ENCODE measurements at regions not wholly inside any gene's neighbourhood (a gene's known extent, or its start where the extent isn't known, plus 50 kb on each side); places are given as distances from the start of the nearest gene placed in this dataset.
"Not testable (repeated sequence)": the region's sequence is repeated elsewhere in the genome, so short reads cannot be mapped to it uniquely, and the experiment has no call there.

GRCh38 chr15:26119322-26119721 is 256.2 kb upstream of the ATP10A start:
- Histone ChIP-seq H3K27ac (no peak overlapping the region), H3K79me2 (ENCODE audit: insufficient read depth, low read depth) (no peaks in the 10 kb centered on the region), H3K9ac (no peak overlapping the region), H3K36me3 (ENCODE audit: insufficient read depth) (no peaks in the 10 kb centered on the region), H2AFZ (ENCODE audit: low read depth) (no peak overlapping the region), H3K4me2 (no peak overlapping the region), H3K27me3 (ENCODE audit: insufficient read depth, low read depth) (no peaks in the 10 kb centered on the region), H4K20me1 (ENCODE audit: insufficient read depth) (no peaks in the 10 kb centered on the region), H3K4me3 (IDR thresholded peaks at IDR 0.05; ENCODE audit: insufficient read depth, low read depth, low read length) (no peak overlapping the region), H3K4me1 (ENCODE audit: low read depth, poor library complexity, severe bottlenecking) (no peaks in the 10 kb centered on the region)
- no peak for TF ChIP-seq CTCF (conservative IDR thresholded peaks at IDR 0.05; ENCODE audit: low read depth, low read length)

GRCh38 chr15:26115229-26115943 is 252.3 kb upstream of the ATP10A start:
- Histone ChIP-seq H3K4me3 (IDR thresholded peaks at IDR 0.05; ENCODE audit: insufficient read depth, low read depth, low read length) (no peak overlapping the region), H3K27ac (no peak overlapping the region), H3K4me1 (ENCODE audit: low read depth, poor library complexity, severe bottlenecking) (no peaks in the 10 kb centered on the region), H3K79me2 (ENCODE audit: insufficient read depth, low read depth) (no peaks in the 10 kb centered on the region), H3K9ac (no peak overlapping the region), H3K36me3 (ENCODE audit: insufficient read depth) (no peaks in the 10 kb centered on the region), H4K20me1 (ENCODE audit: insufficient read depth) (no peaks in the 10 kb centered on the region), H3K27me3 (ENCODE audit: insufficient read depth, low read depth) (no peaks in the 10 kb centered on the region), H2AFZ (ENCODE audit: low read depth) (no peak overlapping the region), H3K4me2 (no peak overlapping the region)
- no peak for TF ChIP-seq CTCF (conservative IDR thresholded peaks at IDR 0.05; ENCODE audit: low read depth, low read length)

GRCh38 chr15:26114128-26114527 is 251.0 kb upstream of the ATP10A start:
- not testable (repeated sequence) for H3K36me3 ChIP-seq (ENCODE audit: insufficient read depth); H3K27ac ChIP-seq; H3K27me3 ChIP-seq (ENCODE audit: insufficient read depth, low read depth); H3K4me1 ChIP-seq (ENCODE audit: low read depth, poor library complexity, severe bottlenecking); H3K79me2 ChIP-seq (ENCODE audit: insufficient read depth, low read depth); H3K4me2 ChIP-seq; H4K20me1 ChIP-seq (ENCODE audit: insufficient read depth); H3K9ac ChIP-seq; H2AFZ ChIP-seq (ENCODE audit: low read depth); H3K4me3 ChIP-seq (IDR thresholded peaks at IDR 0.05; ENCODE audit: insufficient read depth, low read depth, low read length)

GRCh38 chr15:26113296-26113695 is 250.2 kb upstream of the ATP10A start:
- Histone ChIP-seq H3K27ac (no peak overlapping the region), H3K4me1 (ENCODE audit: low read depth, poor library complexity, severe bottlenecking) (no peaks in the 10 kb centered on the region), H3K9ac (no peak overlapping the region), H3K4me3 (IDR thresholded peaks at IDR 0.05; ENCODE audit: insufficient read depth, low read depth, low read length) (no peak overlapping the region), H4K20me1 (ENCODE audit: insufficient read depth) (no peaks in the 10 kb centered on the region), H3K4me2 (no peak overlapping the region), H3K27me3 (ENCODE audit: insufficient read depth, low read depth) (no peaks in the 10 kb centered on the region), H2AFZ (ENCODE audit: low read depth) (no peak overlapping the region), H3K36me3 (ENCODE audit: insufficient read depth) (no peaks in the 10 kb centered on the region), H3K79me2 (ENCODE audit: insufficient read depth, low read depth) (no peaks in the 10 kb centered on the region)
- TF ChIP-seq CTCF (conservative IDR thresholded peaks at IDR 0.05; ENCODE audit: low read depth, low read length), result no peak

GRCh38 chr15:26109203-26109602 is 246.1 kb upstream of the ATP10A start:
- H3K4me3 ChIP-seq (IDR thresholded peaks at IDR 0.05; ENCODE audit: insufficient read depth, low read depth, low read length), result no peak overlapping the region
- H3K9ac ChIP-seq, result no peak overlapping the region
- H3K27ac ChIP-seq, result no peak overlapping the region
- H3K27me3 ChIP-seq (ENCODE audit: insufficient read depth, low read depth), result no peaks in the 10 kb centered on the region
- TF ChIP-seq CTCF (conservative IDR thresholded peaks at IDR 0.05; ENCODE audit: low read depth, low read length), result no peak
- no peaks in the 10 kb centered on the region for H3K36me3 ChIP-seq (ENCODE audit: insufficient read depth)
- no peak overlapping the region for H2AFZ ChIP-seq (ENCODE audit: low read depth)
- no peaks in the 10 kb centered on the region for H4K20me1 ChIP-seq (ENCODE audit: insufficient read depth)
- no peaks in the 10 kb centered on the region for H3K4me1 ChIP-seq (ENCODE audit: low read depth, poor library complexity, severe bottlenecking)
- H3K79me2 ChIP-seq (ENCODE audit: insufficient read depth, low read depth), result no peaks in the 10 kb centered on the region
- no peak overlapping the region for H3K4me2 ChIP-seq
